HEK293 (cell line): ENCODE measurements at regions not wholly inside any gene's neighbourhood (a gene's known extent, or its start where the extent isn't known, plus 50 kb on each side); places are given as distances from the start of the nearest gene placed in this dataset.

ENCODE experiments used
- CTCF ChIP-seq: fragments of 450-650 bp; formaldehyde crosslinking; IDR thresholded peaks from 2 replicates; pipeline ENCODE4 v1.5.1; 2016; ENCODE audit warnings: missing biosample characterization, missing genetic modification characterization
- MYNN ChIP-seq: fragments of 450-650 bp; formaldehyde crosslinking; IDR thresholded peaks from 2 replicates; pipeline ENCODE4 v1.5.1; 2016; ENCODE audit warnings: missing biosample characterization, missing genetic modification characterization, borderline replicate concordance
- MZF1 ChIP-seq: fragments of 450-650 bp; formaldehyde crosslinking; IDR thresholded peaks from 2 replicates; pipeline ENCODE4 v1.5.1; 2017; ENCODE audit warnings: missing biosample characterization, missing genetic modification characterization, borderline replicate concordance
- PRDM1 ChIP-seq: fragments of 450-650 bp; formaldehyde crosslinking; IDR thresholded peaks from 2 replicates; pipeline ENCODE4; 2016; ENCODE audit warnings: missing biosample characterization, missing genetic modification characterization
- REST ChIP-seq: fragments of 450-650 bp; formaldehyde crosslinking; IDR thresholded peaks from 2 replicates; pipeline ENCODE4 v1.5.1; 2016; ENCODE audit warnings: missing biosample characterization, missing genetic modification characterization
- TCF7L2 ChIP-seq: IDR thresholded peaks from 2 replicates; pipeline ENCODE4 v1.6.1; 2011; ENCODE audit warnings: low read depth, mild to moderate bottlenecking, inconsistent platforms, low read length, moderate library complexity, borderline replicate concordance
- ZBTB48 ChIP-seq: fragments of 450-650 bp; formaldehyde crosslinking; IDR thresholded peaks from 2 replicates; pipeline ENCODE4 v1.5.1; 2016; ENCODE audit warnings: missing biosample characterization, missing genetic modification characterization
- ZIC2 ChIP-seq: fragments of 450-650 bp; formaldehyde crosslinking; IDR thresholded peaks from 2 replicates; pipeline ENCODE4 v1.5.1; 2016; ENCODE audit warnings: missing biosample characterization, missing genetic modification characterization
- ZNF10 ChIP-seq: fragments of 450-650 bp; formaldehyde crosslinking; IDR thresholded peaks from 2 replicates; pipeline ENCODE4 v1.5.1; 2017; ENCODE audit warnings: missing biosample characterization, missing genetic modification characterization
- ZNF133 ChIP-seq: fragments of 450-650 bp; formaldehyde crosslinking; IDR thresholded peaks from 2 replicates; pipeline ENCODE4 v1.5.1; 2016; ENCODE audit warnings: missing biosample characterization, missing genetic modification characterization
- ZNF274 ChIP-seq, 2 experiments: fragments of 200-500 bp in 1 of 2; fragments of 450-650 bp in 1 of 2; sonication (Bioruptor generic) in 1 of 2; formaldehyde crosslinking in 1 of 2; IDR thresholded peaks; 2 replicates each; pipeline versions ENCODE4 v1.5.1 to v1.6.1; 2014 to 2016; ENCODE audit warnings: borderline replicate concordance in 1 of 2, inconsistent platforms in 1 of 2, low read length in 1 of 2, missing biosample characterization in 1 of 2, missing genetic modification characterization in 1 of 2
- ZNF530 ChIP-seq: fragments of 450-650 bp; formaldehyde crosslinking; IDR thresholded peaks from 2 replicates; pipeline ENCODE4 v1.5.1; 2016; ENCODE audit warnings: low read depth, missing biosample characterization, missing genetic modification characterization
- ZNF558 ChIP-seq: fragments of 450-650 bp; formaldehyde crosslinking; IDR thresholded peaks from 2 replicates; pipeline ENCODE4 v1.5.1; 2016; ENCODE audit warnings: missing biosample characterization, missing genetic modification characterization
- TF ChIP-seq, protein P1 (sequence below): fragments of 450-650 bp; formaldehyde crosslinking; IDR thresholded peaks from 2 replicates; pipeline ENCODE4 v1.5.1; 2016; ENCODE audit warnings: missing biosample characterization, missing genetic modification characterization, low read depth

DNA sequence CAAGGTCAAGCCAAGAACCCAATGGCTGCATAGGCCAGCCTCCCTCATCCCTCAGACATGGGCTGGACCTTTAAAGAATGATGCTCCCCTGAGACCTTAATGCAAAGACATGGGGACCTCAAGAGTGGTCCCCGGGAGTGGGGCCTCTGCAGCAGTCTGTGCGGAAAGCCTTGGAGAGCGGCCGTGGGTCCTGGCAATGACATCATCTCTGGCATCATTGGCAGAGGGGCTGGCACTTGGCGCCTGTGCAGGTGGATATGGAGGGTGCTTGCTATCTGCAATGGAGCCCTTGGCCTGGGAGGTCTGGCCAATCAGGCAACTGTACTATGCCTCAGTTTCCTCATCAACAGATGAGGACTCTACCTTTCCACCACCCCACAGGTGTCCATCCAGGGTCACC, 365.5 kb upstream of the MKI67 start:
- TF ChIP-seq, protein P1, sequence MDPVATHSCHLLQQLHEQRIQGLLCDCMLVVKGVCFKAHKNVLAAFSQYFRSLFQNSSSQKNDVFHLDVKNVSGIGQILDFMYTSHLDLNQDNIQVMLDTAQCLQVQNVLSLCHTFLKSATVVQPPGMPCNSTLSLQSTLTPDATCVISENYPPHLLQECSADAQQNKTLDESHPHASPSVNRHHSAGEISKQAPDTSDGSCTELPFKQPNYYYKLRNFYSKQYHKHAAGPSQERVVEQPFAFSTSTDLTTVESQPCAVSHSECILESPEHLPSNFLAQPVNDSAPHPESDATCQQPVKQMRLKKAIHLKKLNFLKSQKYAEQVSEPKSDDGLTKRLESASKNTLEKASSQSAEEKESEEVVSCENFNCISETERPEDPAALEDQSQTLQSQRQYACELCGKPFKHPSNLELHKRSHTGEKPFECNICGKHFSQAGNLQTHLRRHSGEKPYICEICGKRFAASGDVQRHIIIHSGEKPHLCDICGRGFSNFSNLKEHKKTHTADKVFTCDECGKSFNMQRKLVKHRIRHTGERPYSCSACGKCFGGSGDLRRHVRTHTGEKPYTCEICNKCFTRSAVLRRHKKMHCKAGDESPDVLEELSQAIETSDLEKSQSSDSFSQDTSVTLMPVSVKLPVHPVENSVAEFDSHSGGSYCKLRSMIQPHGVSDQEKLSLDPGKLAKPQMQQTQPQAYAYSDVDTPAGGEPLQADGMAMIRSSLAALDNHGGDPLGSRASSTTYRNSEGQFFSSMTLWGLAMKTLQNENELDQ (tag by site-specific recombination): no peak
- TF ChIP-seq CTCF (tag by site-specific recombination) (no peak), ZNF10 (tag by site-specific recombination) (no peak), TCF7L2 (no peak), REST (tag by site-specific recombination) (no peak), ZNF274 (IDR thresholded peaks at IDR 0.05; ENCODE audit: low read length) (no peak), ZNF274 (tag by site-specific recombination; IDR thresholded peaks at IDR 0.05; ENCODE audit: borderline replicate concordance) (no peak), ZBTB48 (tag by site-specific recombination) (no peak), PRDM1 (tag by site-specific recombination) (no peak), ZNF133 (tag by site-specific recombination) (no peak), ZNF530 (tag by site-specific recombination) (no peak), MYNN (tag by site-specific recombination) (no peak), ZNF558 (tag by site-specific recombination) (no peak), MZF1 (no peak), ZIC2 (tag by site-specific recombination) (no peak)
